HG02588 (cell line): ENCODE measurements at regions not wholly inside any gene's neighbourhood (a gene's known extent, or its start where the extent isn't known, plus 50 kb on each side); places are given as distances from the start of the nearest gene placed in this dataset.
"Not testable (repeated sequence)": the region's sequence is repeated elsewhere in the genome, so short reads cannot be mapped to it uniquely, and the experiment has no call there.

Source experiments
- ATAC-seq: cut with Tn5 transposase; IDR thresholded peaks from one replicate; pipeline ENCODE4 v1.9.1; 2021; ENCODE audit warnings: mild to moderate bottlenecking, moderate library complexity; ENCODE audit not compliant: unreplicated experiment

DNA sequence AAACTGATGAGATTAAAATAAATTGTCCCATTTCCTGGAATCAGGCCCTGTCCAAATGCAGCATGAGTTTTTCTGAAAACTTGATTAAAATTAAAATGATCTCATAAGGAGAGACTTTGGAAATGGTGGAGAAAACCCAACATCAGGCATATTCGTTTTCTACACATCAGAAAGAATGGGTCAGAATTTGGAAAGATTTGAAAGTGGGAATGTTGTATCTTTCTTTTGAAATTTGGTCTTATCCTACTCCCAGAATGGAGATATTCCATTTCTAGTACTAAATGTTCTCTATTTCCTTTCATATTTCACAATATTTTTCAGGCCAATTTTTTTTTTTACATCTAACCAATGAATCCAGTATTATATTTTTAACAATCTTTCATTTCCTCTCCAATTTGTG is 223.9 kb upstream of the RXFP2 start:
- no peak for ATAC-seq

DNA sequence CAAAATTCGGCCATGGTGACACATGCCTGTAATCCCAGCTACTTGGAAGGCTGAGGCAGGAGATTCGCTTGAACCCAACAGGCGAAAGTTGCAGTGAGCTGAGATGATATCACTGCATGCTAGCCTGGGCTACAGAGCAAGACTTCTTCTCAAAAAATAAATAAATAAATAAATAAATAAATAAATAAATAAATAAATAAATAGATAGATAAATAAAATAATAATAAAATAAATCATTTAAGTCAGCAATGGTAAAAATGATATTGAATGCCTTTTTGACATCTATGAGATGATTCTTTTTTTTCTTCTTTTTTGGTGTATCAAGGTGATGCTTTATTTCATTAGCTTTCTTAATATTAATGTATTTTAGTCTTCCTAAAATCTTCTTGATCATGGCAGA is 221.7 kb upstream of the RXFP2 start:
- no peak for ATAC-seq

DNA sequence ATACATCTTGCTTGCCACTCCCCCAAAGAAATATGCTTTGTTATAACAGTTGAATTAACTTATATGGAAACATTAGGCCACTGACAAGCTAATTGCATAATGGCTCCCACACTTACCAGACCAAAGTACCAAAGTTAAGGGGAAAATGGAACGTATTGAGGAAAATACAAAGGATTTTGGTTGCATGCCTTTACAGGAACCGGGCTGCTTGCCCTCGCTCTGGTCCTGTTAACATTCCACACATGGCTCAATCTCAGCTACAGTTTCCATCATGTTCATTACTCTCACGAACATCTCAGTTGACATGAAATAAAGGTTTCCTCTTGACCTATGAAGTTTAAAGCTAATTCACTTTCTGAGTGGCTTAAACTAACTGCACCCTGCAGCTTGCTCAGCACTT is 220.7 kb upstream of the RXFP2 start:
- ATAC-seq = no peak

DNA sequence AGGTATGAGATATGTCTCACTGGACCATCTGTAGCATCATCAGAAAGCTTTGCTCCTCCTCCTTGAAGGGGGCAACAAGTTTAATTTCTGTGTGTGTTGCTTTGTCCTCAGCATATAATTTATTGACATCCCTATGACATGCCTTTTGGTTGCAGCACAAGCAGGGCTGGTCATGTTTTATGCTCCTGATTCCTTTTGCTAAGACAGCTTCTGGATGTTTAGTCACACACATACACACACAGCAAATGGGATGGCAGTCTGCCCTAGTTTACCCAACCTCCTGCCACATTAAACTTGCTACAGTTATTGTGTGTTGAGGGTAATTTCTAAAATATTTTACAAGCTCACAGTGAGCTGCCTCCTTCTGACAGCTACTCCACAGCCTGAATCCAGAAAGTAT is 217.9 kb upstream of the RXFP2 start:
- ATAC-seq = no peak

DNA sequence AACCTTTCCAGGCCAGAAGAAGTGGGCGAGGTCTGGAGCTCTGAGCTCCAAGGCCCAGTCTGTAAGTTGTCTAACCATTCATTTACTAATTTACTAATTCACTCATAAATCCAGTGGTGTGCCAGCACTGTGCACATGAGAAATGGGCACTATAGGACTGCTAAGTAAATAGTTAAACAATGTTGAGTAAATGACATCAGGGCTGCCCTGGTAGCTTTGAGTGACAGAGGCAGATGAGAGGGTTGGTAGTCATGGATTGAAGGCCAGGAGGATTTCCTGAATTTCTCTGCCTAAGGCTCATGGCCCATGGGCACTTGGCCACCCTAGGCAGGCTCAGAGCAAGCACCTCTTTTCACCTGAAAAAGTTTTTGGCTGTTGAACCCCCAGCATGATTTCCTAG is 216.9 kb upstream of the RXFP2 start:
- no peak for ATAC-seq

DNA sequence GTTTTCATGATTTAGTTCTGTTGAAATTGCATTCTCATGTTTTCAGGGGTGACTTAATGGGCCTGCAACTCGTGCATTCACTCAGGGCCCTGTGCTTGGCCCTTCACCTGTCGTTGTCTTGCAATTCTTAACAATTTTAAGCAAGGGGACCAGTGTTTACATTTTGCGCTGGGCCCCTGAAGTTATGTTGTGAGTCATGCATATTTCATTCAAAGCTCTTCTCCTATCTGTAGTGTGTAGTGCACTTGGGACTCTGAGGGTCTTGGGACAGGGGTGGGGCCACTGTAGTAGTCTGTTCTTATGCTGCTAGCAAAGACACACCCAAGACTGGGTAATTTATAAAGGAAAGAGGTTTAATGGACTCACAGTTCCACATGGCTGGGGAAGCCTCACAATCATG is 211.2 kb upstream of the RXFP2 start:
- ATAC-seq = no peak

DNA sequence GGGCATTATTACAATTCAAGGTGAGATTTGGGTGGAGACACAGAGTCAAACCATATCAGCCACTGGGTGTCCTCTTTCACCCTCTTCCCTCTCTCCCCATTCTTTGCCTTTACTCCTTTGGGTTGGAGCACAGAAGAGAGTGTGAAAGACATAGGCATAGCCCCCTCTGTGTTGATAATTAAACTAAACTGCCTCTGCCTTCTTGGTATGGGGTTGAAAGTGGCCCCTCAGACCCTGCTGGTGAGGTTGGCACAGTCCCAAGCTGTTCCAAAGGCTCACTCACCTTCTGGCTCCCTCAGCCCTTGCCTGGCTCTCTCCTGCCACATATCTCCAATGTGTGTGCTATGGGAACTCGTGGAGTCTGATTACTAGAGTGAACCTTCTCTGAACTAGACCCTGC is 210.6 kb upstream of the RXFP2 start:
- no peak for ATAC-seq

DNA sequence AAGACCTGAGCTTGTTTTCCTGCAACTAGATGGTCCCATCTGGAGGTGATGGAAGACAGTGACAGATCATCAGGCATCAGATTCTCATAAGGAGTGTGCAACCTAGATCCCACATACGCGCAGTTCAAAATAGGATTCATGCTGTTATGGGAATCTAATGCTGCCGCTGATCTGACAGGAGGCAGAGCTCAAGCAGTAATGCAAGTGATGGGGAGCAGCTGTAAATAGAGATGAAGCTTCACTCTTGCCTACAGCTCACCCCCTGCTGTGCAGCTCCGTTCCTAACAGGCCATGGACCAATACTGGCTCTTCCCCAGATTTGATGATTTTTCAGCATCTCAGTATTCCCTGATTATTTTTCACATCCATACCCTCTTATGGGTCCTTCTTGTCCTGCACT is 208.4 kb upstream of the RXFP2 start:
- ATAC-seq = no peak

DNA sequence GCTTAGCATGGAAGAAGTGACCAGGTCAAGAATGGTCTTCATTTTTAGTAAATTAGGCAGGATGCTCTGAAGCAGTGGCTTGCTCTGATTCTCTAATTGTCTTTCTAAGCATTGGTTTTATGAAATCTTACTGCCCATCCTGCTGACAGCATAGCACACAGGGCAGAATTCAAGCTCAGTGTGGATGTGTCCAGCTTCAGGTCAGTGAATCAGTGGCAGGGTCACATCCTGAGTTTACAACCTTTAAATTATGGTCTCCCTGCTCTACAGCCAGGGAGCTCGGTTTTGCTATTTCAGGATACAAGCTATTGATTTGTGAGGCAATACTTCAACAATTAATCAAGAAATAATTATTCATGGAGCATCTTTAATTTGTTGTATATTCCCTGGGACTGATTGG is 202.3 kb upstream of the RXFP2 start:
- no peak for ATAC-seq

DNA sequence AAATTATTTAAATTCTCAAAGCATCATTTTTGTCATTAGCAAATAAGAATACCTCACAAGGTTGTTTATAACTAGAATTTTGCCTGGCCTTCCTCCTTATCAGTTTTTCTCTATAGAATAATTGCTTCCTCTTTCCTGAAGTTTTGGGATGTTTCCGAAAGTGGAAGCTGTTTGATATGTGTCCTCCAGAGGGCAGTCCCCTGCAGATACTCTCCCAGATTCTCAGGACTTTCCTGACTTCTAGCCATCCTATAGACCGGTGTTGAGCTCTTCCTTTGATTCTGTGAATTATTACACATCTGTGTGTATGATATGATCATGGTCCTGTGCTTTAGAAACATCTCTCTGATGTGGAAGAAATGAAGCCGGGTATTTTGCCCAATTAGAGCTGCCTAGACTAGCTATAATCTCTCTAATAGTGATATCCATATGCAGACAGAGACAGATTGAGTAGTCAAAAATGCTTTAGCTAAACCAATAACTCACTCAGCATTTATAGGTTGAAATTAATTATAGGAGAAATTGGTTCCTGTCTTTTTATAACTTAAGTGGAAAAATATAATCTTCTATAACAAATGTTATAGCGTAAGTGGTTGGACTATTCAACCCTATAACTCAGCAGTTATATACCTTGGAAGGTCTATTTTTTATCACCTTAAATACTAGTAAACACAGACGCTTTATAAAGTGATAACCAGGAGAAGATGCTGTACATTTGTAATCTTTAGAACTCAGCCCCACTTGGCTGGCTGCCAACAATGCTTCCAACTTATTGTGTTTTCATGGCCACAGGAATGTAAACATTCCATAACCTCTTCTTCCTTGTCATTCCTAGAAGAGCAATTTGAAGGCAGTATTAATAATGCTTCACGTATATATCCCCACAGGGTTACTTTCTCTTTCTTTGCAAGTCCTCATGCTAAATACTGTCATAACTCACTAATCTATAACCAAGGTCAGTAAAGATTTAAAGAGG is 201.0 kb upstream of the RXFP2 start:
- no peak for ATAC-seq

DNA sequence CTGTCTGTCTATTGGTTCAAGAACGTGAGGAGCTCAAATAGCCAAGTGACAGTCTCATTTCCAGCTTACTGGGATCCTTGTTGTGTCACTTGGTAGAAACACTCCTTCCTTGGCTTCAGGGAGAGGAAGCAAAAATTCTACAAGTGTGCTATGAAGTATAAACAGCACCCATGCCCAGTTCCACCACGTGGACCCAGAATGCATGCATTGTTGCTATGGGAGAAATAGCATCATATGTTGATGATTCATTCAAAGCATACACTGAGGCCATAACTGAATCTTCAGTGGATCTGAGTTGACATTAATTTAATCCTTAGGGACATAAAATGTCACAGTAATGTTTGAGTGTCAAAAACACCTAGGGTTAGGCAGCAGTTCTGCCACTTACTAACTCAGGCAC is 199.0 kb upstream of the RXFP2 start:
- no peak for ATAC-seq

DNA sequence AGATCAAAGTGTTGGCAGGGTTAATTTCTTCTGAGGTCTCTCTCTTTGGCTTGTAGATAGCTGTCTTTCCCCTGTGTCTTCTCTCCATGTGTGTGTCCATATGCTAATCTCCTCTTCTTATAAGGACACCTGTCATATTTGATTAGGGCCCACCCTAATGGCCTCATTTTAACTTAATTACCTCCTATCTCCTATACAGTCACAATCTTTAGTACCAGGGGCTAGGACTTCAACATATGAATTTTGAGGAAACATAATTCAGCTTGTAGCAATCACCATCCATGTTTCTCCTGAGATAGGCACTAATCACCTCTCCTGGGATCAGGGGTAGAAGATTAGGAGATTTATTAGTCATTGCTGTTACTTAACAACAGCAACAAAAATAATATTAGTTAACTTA is 196.1 kb upstream of the RXFP2 start:
- no peak for ATAC-seq

DNA sequence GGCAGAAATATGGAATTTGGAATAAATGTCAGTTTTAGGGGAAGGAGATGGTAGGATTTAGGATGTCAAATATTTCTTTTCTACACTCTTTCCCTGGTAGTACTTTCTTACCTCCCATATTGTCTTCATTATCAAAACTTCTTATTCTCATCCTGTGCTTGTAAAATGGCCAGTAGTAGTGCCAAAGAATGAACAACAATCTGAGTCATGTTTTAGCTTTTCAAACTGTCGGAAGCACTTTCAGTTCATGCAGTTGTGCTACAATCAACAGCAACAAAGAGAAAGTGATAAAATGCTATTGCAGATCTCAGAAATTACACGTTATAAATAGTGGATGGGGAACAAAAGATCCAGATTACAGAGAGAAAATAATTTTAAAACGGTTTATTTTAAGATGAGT is 193.7 kb upstream of the RXFP2 start:
- ATAC-seq = no peak

DNA sequence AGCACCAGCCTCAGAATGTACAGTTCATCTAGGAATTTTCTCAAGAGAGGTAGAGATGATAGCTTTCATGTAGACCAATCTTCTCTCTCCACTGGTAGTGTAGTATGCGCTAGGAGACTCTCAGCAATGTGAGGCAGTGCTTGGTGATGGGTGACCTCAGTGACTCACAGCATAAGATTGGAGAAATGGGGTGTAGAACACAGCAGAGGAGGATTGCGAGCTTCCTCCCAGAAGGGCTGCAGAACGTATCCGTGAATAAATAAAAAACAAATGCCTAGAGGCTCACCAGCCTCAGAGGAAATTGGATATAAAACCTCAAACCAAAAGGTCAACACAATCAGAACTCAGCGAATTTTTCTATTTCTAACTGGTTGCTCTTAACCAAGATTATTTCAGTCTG is 182.9 kb upstream of the RXFP2 start:
- no peak for ATAC-seq

DNA sequence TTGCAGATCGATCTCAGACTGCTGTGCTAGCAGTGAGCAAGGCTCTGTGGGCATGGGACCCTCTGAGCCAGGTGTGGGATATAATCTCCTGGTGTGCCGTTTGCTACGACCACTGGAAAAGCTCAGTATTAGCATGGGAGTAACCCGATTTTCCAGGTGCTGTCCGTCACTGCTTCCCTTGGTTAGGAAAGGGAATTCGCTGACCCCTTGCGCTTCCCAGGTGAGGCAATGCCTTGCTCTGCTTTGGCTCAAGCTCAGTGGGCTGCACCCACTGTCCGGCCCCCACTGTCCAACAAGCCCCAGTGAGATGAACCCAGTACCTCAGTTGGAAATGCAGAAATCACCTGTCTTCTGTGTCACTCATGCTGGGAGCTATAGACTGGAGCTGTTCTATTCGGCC is 155.1 kb upstream of the RXFP2 start:
- ATAC-seq = not testable (repeated sequence)

DNA sequence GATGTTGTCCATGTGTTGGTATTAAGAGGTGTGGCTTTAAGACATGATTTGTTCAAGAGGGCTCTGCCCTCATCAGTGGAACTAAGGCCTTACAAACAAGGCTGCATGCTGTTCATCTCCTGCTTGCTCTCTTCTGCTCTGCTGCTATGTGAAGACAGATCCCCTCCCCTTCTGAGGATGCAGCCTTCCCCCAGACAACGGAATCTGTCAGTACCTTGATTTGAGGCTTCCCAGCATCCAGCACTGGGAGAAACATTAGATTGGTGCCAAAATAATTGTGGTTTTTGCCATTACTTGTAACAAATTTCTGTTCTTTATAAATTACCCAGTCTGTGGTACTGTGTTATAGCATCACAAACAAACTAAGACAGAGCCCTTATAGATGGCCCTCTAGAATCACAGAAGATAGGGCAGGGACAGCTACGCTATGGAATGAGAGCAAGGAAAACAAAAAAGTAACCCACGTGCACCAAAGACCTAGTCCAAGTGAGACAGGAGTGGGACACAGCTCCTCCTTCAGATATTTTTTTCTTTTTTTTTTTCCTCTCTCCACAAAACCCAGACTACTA is 151.5 kb upstream of the RXFP2 start:
- ATAC-seq = no peak

DNA sequence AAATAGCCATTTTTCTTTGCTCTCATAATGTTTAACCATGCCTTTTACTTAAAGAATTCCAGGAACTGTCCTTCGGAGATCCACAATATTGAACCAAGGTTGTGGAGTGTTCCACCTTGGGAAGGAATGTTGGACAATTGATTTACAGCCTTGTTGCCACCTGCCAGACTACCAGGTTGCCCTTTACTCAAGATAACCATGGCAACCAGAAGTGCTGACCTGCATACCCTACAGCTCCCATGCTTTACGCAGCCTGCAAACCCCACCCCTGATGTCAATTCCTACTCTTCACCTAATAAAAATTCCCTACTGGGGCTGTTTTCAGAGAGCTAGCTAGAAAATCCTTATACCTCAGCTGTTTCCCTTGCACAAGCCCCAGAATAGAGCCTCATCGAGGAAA is 151.0 kb upstream of the RXFP2 start:
- no peak for ATAC-seq

DNA sequence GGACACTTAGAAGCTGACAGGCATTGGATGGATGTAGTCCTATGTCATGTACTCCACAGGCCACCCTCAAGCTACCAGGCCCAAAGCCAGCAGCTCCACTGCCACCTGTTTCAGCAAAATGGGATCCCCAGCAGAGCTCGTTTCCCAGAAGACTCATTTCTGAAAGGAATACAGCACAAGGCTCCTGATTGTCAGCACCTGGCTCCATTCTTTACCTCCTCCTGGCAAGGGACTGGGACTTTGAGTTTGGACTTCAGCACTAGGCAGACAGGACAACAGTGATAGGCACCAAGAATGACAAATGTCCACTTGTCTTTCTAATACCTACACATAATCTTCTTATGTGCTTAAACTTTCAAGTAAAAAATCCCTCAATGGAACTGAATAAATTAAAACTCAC is 150.4 kb upstream of the RXFP2 start:
- no peak for ATAC-seq

DNA sequence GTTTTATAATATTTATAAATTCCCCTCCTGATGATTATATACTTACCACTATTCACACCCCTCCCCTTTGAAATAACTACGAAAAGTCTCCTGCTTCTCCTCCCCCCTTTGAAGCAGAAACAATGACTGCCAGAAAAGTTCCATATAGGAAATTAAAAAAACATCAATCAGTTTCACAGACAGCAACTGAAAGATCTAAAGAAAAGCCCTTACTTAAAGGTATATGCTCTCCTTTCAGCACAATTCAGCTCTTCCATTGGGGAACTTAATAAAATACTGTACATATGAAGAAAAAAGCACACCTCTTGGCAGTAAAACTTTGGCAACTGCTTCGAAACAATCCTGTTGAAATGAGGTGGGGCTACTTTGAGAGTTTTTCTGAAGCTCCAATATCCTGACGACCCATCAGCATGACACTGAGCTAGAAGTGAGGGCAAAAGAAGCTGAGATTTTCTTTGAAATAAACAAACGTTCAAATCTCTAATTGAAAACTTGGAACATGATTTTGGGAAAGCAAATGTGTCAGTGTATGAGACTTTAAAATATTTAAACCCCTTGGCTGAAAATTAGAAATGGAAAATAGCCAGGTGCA is 147.6 kb upstream of the RXFP2 start:
- ATAC-seq = no peak

DNA sequence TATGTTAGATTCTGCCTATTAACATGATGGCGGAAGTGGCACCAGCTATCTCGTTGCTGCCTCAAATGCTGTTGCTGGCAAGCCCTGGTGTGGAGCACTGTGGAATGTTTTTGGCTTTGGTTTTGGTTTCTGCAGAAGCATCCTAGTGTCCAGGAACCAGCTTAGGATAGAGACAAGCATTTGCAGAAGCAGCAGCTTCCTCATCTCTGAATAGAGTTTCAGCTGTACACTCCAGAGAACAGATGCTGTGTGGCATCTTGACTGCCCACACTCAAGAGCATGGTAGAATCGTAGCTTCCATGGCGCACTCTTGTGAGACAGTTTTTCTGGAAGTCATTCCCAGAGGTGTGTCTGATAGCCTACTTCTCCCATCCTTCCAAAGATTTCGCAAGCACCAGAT is 145.3 kb upstream of the RXFP2 start:
- ATAC-seq = no peak

DNA sequence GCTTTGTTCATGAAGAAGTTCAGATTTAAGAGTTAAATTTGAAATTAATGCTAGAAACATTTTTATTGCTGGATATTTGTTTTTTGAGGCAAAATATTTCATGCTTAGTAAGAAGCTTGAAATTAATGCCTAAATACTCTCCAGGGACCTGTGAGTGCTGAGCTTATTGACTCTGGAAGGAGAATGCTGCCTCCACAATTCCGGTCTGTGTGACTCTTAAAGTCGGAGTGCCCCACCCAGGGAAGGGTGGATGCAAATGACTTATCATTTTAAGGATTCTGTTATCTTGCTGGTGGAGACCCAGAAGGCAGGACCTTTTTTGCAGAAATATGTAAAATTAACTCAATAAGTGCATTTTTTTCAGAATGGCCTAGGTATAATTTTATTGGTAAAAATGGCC is 143.8 kb upstream of the RXFP2 start:
- ATAC-seq = no peak

DNA sequence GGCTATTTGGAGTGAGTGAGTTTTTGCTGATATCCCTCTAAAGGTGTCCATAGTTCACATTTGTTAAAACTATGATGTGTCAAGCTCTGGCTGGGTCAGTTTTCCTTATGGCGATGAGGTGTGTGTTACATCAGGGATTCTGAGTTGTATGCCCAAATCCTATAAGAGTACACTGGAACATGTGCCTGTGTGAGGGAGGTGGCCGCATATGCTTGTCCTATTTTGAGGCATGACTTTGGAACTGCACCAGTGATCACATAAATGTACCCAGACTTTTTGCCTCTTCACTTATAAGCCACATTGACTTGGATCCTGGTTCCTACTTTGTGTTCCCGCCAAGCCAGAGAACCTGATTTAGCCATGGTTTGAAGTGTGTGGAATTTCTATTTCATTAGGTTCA is 140.3 kb upstream of the RXFP2 start:
- no peak for ATAC-seq
